Smooth muscle cell (in vitro differentiated cells): ENCODE measurements at regions not wholly inside any gene's neighbourhood (a gene's known extent, or its start where the extent isn't known, plus 50 kb on each side); places are given as distances from the start of the nearest gene placed in this dataset.
A peak's percentile ranks its signal among the peaks of the same experiment; 100 is the strongest.
"Not testable (repeated sequence)": the region's sequence is repeated elsewhere in the genome, so short reads cannot be mapped to it uniquely, and the experiment has no call there.

Source experiments
- DNase-seq: peaks from one replicate; lab custom pipeline; 2025; ENCODE audit not compliant: unreplicated experiment; lab: John Stamatoyannopoulos, UW
- H2AFZ ChIP-seq: fragments of 200-600 bp; sonication (generic); 2 replicates; pipeline ENCODE4 v1.6.0; 2016; ENCODE audit warnings: antibody characterized with exemption, low read depth, mild to moderate bottlenecking
- H3F3A ChIP-seq: fragments of 200-600 bp; sonication (generic); 2 replicates; pipeline ENCODE4 v1.6.0; 2017; ENCODE audit warnings: antibody characterized with exemption, low read depth
- H3K27ac ChIP-seq: fragments of 200-600 bp; sonication (generic); 2 replicates; pipeline ENCODE4 v1.5.1; 2016; ENCODE audit warnings: low read depth, mild to moderate bottlenecking
- H3K27me3 ChIP-seq: fragments of 200-600 bp; sonication (generic); 2 replicates; pipeline ENCODE4 v1.6.1; 2016; ENCODE audit warnings: low read depth, mild to moderate bottlenecking
- H3K36me3 ChIP-seq: fragments of 200-600 bp; sonication (generic); 2 replicates; pipeline ENCODE4 v1.5.1; 2016; ENCODE audit warnings: low read depth
- H3K4me1 ChIP-seq: fragments of 200-600 bp; sonication (generic); 2 replicates; pipeline ENCODE4 v1.5.1; 2016; ENCODE audit warnings: low read depth
- H3K4me2 ChIP-seq: fragments of 200-600 bp; sonication (generic); 2 replicates; pipeline ENCODE4 v1.6.0; 2016; ENCODE audit warnings: mild to moderate bottlenecking
- H3K4me3 ChIP-seq: fragments of 200-600 bp; sonication (generic); 2 replicates; pipeline ENCODE4 v1.5.1; 2016; ENCODE audit warnings: mild to moderate bottlenecking
- H3K79me2 ChIP-seq: fragments of 200-600 bp; sonication (generic); 2 replicates; pipeline ENCODE4 v1.6.0; 2016; ENCODE audit warnings: low read depth, mild to moderate bottlenecking
- H3K9ac ChIP-seq: fragments of 200-600 bp; sonication (generic); 2 replicates; pipeline ENCODE4 v1.6.0; 2016; ENCODE audit warnings: low read depth
- H3K9me3 ChIP-seq: fragments of 200-600 bp; sonication (generic); replicated peaks from 2 replicates; pipeline ENCODE4 v1.5.1; 2016; ENCODE audit warnings: low read depth
- H4K20me1 ChIP-seq: fragments of 200-600 bp; sonication (generic); 2 replicates; pipeline ENCODE4 v1.6.0; 2016; ENCODE audit warnings: low read depth
- WGBS: methylation state at CpG from one replicate; pipeline ENCODE4 v1.1.7; 2016; ENCODE audit warnings: low lambda C conversion rate; 5-methylcytosine and 5-hydroxymethylcytosine counted together
- TF ChIP-seq, protein P1 (sequence below): fragments of 200-600 bp; sonication (generic); IDR thresholded peaks from 2 replicates; pipeline ENCODE4 v1.5.1; 2017; ENCODE audit warnings: borderline replicate concordance, mild to moderate bottlenecking, antibody characterized with exemption; ENCODE audit not compliant: insufficient read depth, poor library complexity, severe bottlenecking

- WGBS = 82% methylated on average over 8 of the region's 8 CpGs
- no peak overlapping the region for H3K4me2 ChIP-seq
- no peaks in the 10 kb centered on the region for H4K20me1 ChIP-seq
- H3K79me2 ChIP-seq = no peaks in the 10 kb centered on the region
- no peak overlapping the region for H3K4me3 ChIP-seq
- H3K9me3 ChIP-seq = no peaks in the 10 kb centered on the region
- TF ChIP-seq, protein P1, sequence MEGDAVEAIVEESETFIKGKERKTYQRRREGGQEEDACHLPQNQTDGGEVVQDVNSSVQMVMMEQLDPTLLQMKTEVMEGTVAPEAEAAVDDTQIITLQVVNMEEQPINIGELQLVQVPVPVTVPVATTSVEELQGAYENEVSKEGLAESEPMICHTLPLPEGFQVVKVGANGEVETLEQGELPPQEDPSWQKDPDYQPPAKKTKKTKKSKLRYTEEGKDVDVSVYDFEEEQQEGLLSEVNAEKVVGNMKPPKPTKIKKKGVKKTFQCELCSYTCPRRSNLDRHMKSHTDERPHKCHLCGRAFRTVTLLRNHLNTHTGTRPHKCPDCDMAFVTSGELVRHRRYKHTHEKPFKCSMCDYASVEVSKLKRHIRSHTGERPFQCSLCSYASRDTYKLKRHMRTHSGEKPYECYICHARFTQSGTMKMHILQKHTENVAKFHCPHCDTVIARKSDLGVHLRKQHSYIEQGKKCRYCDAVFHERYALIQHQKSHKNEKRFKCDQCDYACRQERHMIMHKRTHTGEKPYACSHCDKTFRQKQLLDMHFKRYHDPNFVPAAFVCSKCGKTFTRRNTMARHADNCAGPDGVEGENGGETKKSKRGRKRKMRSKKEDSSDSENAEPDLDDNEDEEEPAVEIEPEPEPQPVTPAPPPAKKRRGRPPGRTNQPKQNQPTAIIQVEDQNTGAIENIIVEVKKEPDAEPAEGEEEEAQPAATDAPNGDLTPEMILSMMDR = no peak
- no peaks in the 10 kb centered on the region for H3K27me3 ChIP-seq
- H3K36me3 ChIP-seq = no peaks in the 10 kb centered on the region
- H3K27ac ChIP-seq = no peak overlapping the region
- H3K9ac ChIP-seq = no peak overlapping the region
- no peak for DNase-seq
- no peaks in the 10 kb centered on the region for H3F3A ChIP-seq
- H2AFZ ChIP-seq = no peak overlapping the region
- no peaks in the 10 kb centered on the region for H3K4me1 ChIP-seq
Observed at GRCh38 chr14:105993814-105994213, 467.4 kb downstream of the TMEM121 start.

GRCh38 chr14:105995011-105995710 is 468.8 kb downstream of the TMEM121 start:
- not testable (repeated sequence) for H3K36me3 ChIP-seq, DNase-seq, H3K4me2 ChIP-seq, H3K9ac ChIP-seq, H3K4me1 ChIP-seq, H3K27me3 ChIP-seq, H2AFZ ChIP-seq, H3K27ac ChIP-seq, H3K9me3 ChIP-seq, H3K4me3 ChIP-seq, H4K20me1 ChIP-seq, H3F3A ChIP-seq, H3K79me2 ChIP-seq
- 57% methylated on average over 4 of the region's 4 CpGs for whole genome bisulfite sequencing

- not testable (repeated sequence) for H3K9me3 ChIP-seq, H4K20me1 ChIP-seq, DNase-seq, H3K4me1 ChIP-seq, H3K27me3 ChIP-seq, H2AFZ ChIP-seq, H3K9ac ChIP-seq, H3K4me3 ChIP-seq, H3K4me2 ChIP-seq, H3K79me2 ChIP-seq, H3K27ac ChIP-seq, H3F3A ChIP-seq, H3K36me3 ChIP-seq
- WGBS = 100% methylated on average over 1 of the region's 1 CpG
Observed at GRCh38 chr14:105998597-105998996, 472.2 kb downstream of the TMEM121 start.

DNA sequence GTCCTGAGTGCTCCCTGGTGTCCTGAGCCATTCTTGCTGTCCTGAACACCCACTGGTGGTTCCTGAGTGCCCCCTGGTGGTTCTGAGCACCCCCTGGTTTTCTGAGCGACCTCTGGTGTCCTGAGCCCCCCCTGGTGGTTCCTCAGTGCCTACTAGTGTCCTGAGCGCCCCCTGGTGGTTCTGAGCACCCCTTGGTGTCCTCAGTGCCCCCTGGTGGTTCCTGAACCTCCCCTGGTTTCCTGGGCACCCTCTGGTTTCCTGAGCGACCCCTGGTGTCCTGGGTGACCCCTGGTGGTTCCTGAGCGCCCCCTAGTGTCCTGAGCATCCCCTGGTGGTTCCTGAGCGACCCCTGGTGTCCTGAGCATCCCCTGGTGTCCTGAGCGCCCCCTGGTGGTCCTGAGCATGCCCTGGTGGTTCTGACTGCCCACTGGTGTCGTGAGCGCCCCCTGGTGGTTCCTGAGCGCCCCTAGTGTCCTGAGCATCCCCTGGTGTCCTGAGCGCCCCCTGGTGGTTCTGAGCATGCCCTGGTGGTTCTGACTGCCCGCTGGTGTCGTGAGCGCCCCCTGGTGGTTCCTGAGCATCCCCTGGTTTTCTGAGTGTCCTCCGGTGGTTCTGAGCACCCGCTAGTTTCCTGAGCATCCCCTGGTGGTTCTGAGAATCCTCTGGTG is 473.1 kb downstream of the TMEM121 start:
- no peak overlapping the region for H3K4me2 ChIP-seq
- TF ChIP-seq, protein P1 = peak; percentile 22
- 73% methylated on average over 15 of the region's 15 CpGs for WGBS

GRCh38 chr14:106000029-106000511 is 473.7 kb downstream of the TMEM121 start:
- H3K4me3 ChIP-seq, H3K36me3 ChIP-seq, H4K20me1 ChIP-seq, H3K27me3 ChIP-seq, H3K27ac ChIP-seq, DNase-seq, H3K9ac ChIP-seq, H3K4me1 ChIP-seq, H3F3A ChIP-seq, H2AFZ ChIP-seq, H3K9me3 ChIP-seq, H3K79me2 ChIP-seq, H3K4me2 ChIP-seq: not testable (repeated sequence)
- 35% methylated on average over 12 of the region's 12 CpGs for WGBS

More for the DNA sequence above, 473.1 kb downstream of the TMEM121 start:
- no peak overlapping the region for H3K4me3 ChIP-seq
- DNase-seq = no peak
- no peak overlapping the region for H2AFZ ChIP-seq
- no peak overlapping the region for H3K9ac ChIP-seq
- no peaks in the 10 kb centered on the region for H3F3A ChIP-seq
- H3K27me3 ChIP-seq = no peaks in the 10 kb centered on the region
- no peaks in the 10 kb centered on the region for H4K20me1 ChIP-seq
- no peaks in the 10 kb centered on the region for H3K79me2 ChIP-seq
- no peaks in the 10 kb centered on the region for H3K36me3 ChIP-seq
- H3K4me1 ChIP-seq = no peaks in the 10 kb centered on the region
- no peaks in the 10 kb centered on the region for H3K9me3 ChIP-seq
- H3K27ac ChIP-seq = no peak overlapping the region

- not testable (repeated sequence) for H2AFZ ChIP-seq, H3F3A ChIP-seq, H3K9ac ChIP-seq, H3K4me1 ChIP-seq, H3K27ac ChIP-seq, H4K20me1 ChIP-seq, H3K4me2 ChIP-seq, H3K79me2 ChIP-seq, H3K9me3 ChIP-seq, H3K36me3 ChIP-seq, H3K27me3 ChIP-seq, H3K4me3 ChIP-seq, DNase-seq
- 64% methylated on average over 1 of the region's 3 CpGs for WGBS
Observed at GRCh38 chr14:106001277-106001676, 474.9 kb downstream of the TMEM121 start.
